ENCODE measurements at regions not wholly inside any gene's neighbourhood (a gene's known extent, or its start where the extent isn't known, plus 50 kb on each side); places are given as distances from the start of the nearest gene placed in this dataset.

- TF ChIP-seq EZH2phosphoT487 (IDR thresholded peaks at IDR 0.05; ENCODE audit: insufficient read depth, low read depth) (no peak), EZH2 (IDR thresholded peaks at IDR 0.05; ENCODE audit: insufficient read depth, poor library complexity, severe bottlenecking) (no peak)
Measured at GRCh38 chr10:123351715-123352114, 197.5 kb downstream of the BUB3 start.

All from GM23248 (cell line).